ENCODE measurements at regions not wholly inside any gene's neighbourhood (a gene's known extent, or its start where the extent isn't known, plus 50 kb on each side); places are given as distances from the start of the nearest gene placed in this dataset.
"Not testable (repeated sequence)": the region's sequence is repeated elsewhere in the genome, so short reads cannot be mapped to it uniquely, and the experiment has no call there.

- no peaks in the 10 kb centered on the region for H3K9me3 Mint-ChIP-seq
- peaks cover 4% of the 10 kb centered on the region for H3K27me3 Mint-ChIP-seq
- H3K36me3 Mint-ChIP-seq (ENCODE audit: low read depth) = no peaks in the 10 kb centered on the region
- no peaks in the 10 kb centered on the region for H3K4me1 Mint-ChIP-seq (ENCODE audit: low read depth)
- H3K27ac Mint-ChIP-seq = no peak overlapping the region
- no peak overlapping the region for H3K4me3 Mint-ChIP-seq
Measured at GRCh38 chr20:6699921-6700562, 67.4 kb upstream of the BMP2 start.

- H3K27me3 Mint-ChIP-seq = peaks cover 4% of the 10 kb centered on the region
- no peak overlapping the region for H3K27ac Mint-ChIP-seq
- no peaks in the 10 kb centered on the region for H3K9me3 Mint-ChIP-seq
- H3K4me3 Mint-ChIP-seq = no peak overlapping the region
- H3K4me1 Mint-ChIP-seq (ENCODE audit: low read depth) = no peaks in the 10 kb centered on the region
- no peaks in the 10 kb centered on the region for H3K36me3 Mint-ChIP-seq (ENCODE audit: low read depth)
Measured at GRCh38 chr20:6698723-6699122, 68.8 kb upstream of the BMP2 start.

- H3K36me3 Mint-ChIP-seq (ENCODE audit: low read depth) = no peaks in the 10 kb centered on the region
- H3K4me3 Mint-ChIP-seq = no peak overlapping the region
- H3K27me3 Mint-ChIP-seq = peaks cover 4% of the 10 kb centered on the region
- H3K27ac Mint-ChIP-seq = no peak overlapping the region
- H3K4me1 Mint-ChIP-seq (ENCODE audit: low read depth) = no peaks in the 10 kb centered on the region
- H3K9me3 Mint-ChIP-seq = no peaks in the 10 kb centered on the region
Measured at GRCh38 chr20:6698056-6698455, 69.4 kb upstream of the BMP2 start.

- Mint-ChIP-seq H3K4me3 (no peak overlapping the region), H3K27ac (no peak overlapping the region), H3K36me3 (ENCODE audit: low read depth) (no peaks in the 10 kb centered on the region), H3K27me3 (peaks cover 4% of the 10 kb centered on the region), H3K9me3 (no peaks in the 10 kb centered on the region), H3K4me1 (ENCODE audit: low read depth) (no peaks in the 10 kb centered on the region)
Measured at GRCh38 chr20:6697228-6697972, 70.1 kb upstream of the BMP2 start.

GRCh38 chr20:6696001-6696400 lies 71.5 kb upstream of the BMP2 start:
- Mint-ChIP-seq H3K27ac (no peak overlapping the region), H3K4me3 (no peak overlapping the region), H3K27me3 (peaks cover 4% of the 10 kb centered on the region), H3K4me1 (ENCODE audit: low read depth) (no peaks in the 10 kb centered on the region), H3K9me3 (no peaks in the 10 kb centered on the region), H3K36me3 (ENCODE audit: low read depth) (no peaks in the 10 kb centered on the region)

GRCh38 chr20:6693808-6694198 lies 73.7 kb upstream of the BMP2 start:
- H3K27ac Mint-ChIP-seq; H3K9me3 Mint-ChIP-seq; H3K36me3 Mint-ChIP-seq (ENCODE audit: low read depth); H3K27me3 Mint-ChIP-seq; H3K4me1 Mint-ChIP-seq (ENCODE audit: low read depth); H3K4me3 Mint-ChIP-seq: not testable (repeated sequence)

GRCh38 chr20:6693178-6693807 lies 74.2 kb upstream of the BMP2 start:
- no peak overlapping the region for H3K4me3 Mint-ChIP-seq
- H3K36me3 Mint-ChIP-seq (ENCODE audit: low read depth) = no peaks in the 10 kb centered on the region
- no peaks in the 10 kb centered on the region for H3K9me3 Mint-ChIP-seq
- no peak overlapping the region for H3K27ac Mint-ChIP-seq
- H3K27me3 Mint-ChIP-seq = no peaks in the 10 kb centered on the region
- no peaks in the 10 kb centered on the region for H3K4me1 Mint-ChIP-seq (ENCODE audit: low read depth)

GRCh38 chr20:6692566-6693173 lies 74.8 kb upstream of the BMP2 start:
- Mint-ChIP-seq H3K9me3 (no peaks in the 10 kb centered on the region), H3K4me1 (ENCODE audit: low read depth) (no peaks in the 10 kb centered on the region), H3K36me3 (ENCODE audit: low read depth) (no peaks in the 10 kb centered on the region), H3K27ac (no peak overlapping the region), H3K27me3 (no peaks in the 10 kb centered on the region), H3K4me3 (no peak overlapping the region)

GRCh38 chr20:6691516-6691915 lies 76.0 kb upstream of the BMP2 start:
- no peaks in the 10 kb centered on the region for H3K36me3 Mint-ChIP-seq (ENCODE audit: low read depth)
- no peak overlapping the region for H3K27ac Mint-ChIP-seq
- H3K27me3 Mint-ChIP-seq = no peaks in the 10 kb centered on the region
- H3K4me1 Mint-ChIP-seq (ENCODE audit: low read depth) = no peaks in the 10 kb centered on the region
- H3K4me3 Mint-ChIP-seq = no peak overlapping the region
- no peaks in the 10 kb centered on the region for H3K9me3 Mint-ChIP-seq

GRCh38 chr20:6689339-6689973 lies 78.0 kb upstream of the BMP2 start:
- no peak overlapping the region for H3K27ac Mint-ChIP-seq
- H3K27me3 Mint-ChIP-seq = no peaks in the 10 kb centered on the region
- H3K36me3 Mint-ChIP-seq (ENCODE audit: low read depth) = no peaks in the 10 kb centered on the region
- H3K4me3 Mint-ChIP-seq = no peak overlapping the region
- no peaks in the 10 kb centered on the region for H3K4me1 Mint-ChIP-seq (ENCODE audit: low read depth)
- no peaks in the 10 kb centered on the region for H3K9me3 Mint-ChIP-seq

GRCh38 chr20:6686171-6686570 lies 81.3 kb upstream of the BMP2 start:
- Mint-ChIP-seq H3K9me3 (no peaks in the 10 kb centered on the region), H3K27me3 (no peaks in the 10 kb centered on the region), H3K4me3 (no peak overlapping the region), H3K4me1 (ENCODE audit: low read depth) (no peaks in the 10 kb centered on the region), H3K27ac (no peak overlapping the region), H3K36me3 (ENCODE audit: low read depth) (no peaks in the 10 kb centered on the region)

- H3K4me1 Mint-ChIP-seq (ENCODE audit: low read depth) = no peaks in the 10 kb centered on the region
- no peak overlapping the region for H3K4me3 Mint-ChIP-seq
- H3K27me3 Mint-ChIP-seq = no peaks in the 10 kb centered on the region
- H3K9me3 Mint-ChIP-seq = no peaks in the 10 kb centered on the region
- H3K27ac Mint-ChIP-seq = no peak overlapping the region
- H3K36me3 Mint-ChIP-seq (ENCODE audit: low read depth) = no peaks in the 10 kb centered on the region
Measured at GRCh38 chr20:6685626-6686025, 81.9 kb upstream of the BMP2 start.

- Mint-ChIP-seq H3K4me3 (no peak overlapping the region), H3K36me3 (ENCODE audit: low read depth) (no peaks in the 10 kb centered on the region), H3K27me3 (no peaks in the 10 kb centered on the region), H3K4me1 (ENCODE audit: low read depth) (no peaks in the 10 kb centered on the region), H3K27ac (no peak overlapping the region), H3K9me3 (no peaks in the 10 kb centered on the region)
Measured at GRCh38 chr20:6685181-6685582, 82.3 kb upstream of the BMP2 start.

- no peaks in the 10 kb centered on the region for H3K36me3 Mint-ChIP-seq (ENCODE audit: low read depth)
- H3K4me1 Mint-ChIP-seq (ENCODE audit: low read depth) = no peaks in the 10 kb centered on the region
- no peaks in the 10 kb centered on the region for H3K27me3 Mint-ChIP-seq
- no peak overlapping the region for H3K4me3 Mint-ChIP-seq
- H3K9me3 Mint-ChIP-seq = no peaks in the 10 kb centered on the region
- H3K27ac Mint-ChIP-seq = no peak overlapping the region
Measured at GRCh38 chr20:6683021-6683977, 84.2 kb upstream of the BMP2 start.
